Ovary (tissue), 3 donors: ENCODE measurements at regions not wholly inside any gene's neighbourhood (a gene's known extent, or its start where the extent isn't known, plus 50 kb on each side); places are given as distances from the start of the nearest gene placed in this dataset.
"Not testable (repeated sequence)": the region's sequence is repeated elsewhere in the genome, so short reads cannot be mapped to it uniquely, and the experiment has no call there.

Source experiments
- CTCF ChIP-seq, 3 donors: fragments of 450-650 bp in 2 of 3; fragments of 200-600 bp in 1 of 3; IDR thresholded peaks; one replicate each; pipeline versions ENCODE4 v1.5.1 to v1.8.0; 2016 to 2022; ENCODE audit warnings: antibody characterized with exemption in 3 of 3, mild to moderate bottlenecking in 1 of 3
- POLR2A ChIP-seq: fragments of 450-650 bp; IDR thresholded peaks from one replicate; pipeline ENCODE4 v1.6.1; 2017; ENCODE audit warnings: antibody characterized with exemption, mild to moderate bottlenecking, moderate library complexity
- donor health status: DM: no; HTN: no; CAD: no.

- not testable (repeated sequence) for TF ChIP-seq CTCF (IDR thresholded peaks at IDR 0.05); POLR2A
Measured at GRCh38 chr22:25500671-25501070, 63.8 kb upstream of the GRK3 start.
